T1000 (cell line): ENCODE measurements at regions not wholly inside any gene's neighbourhood (a gene's known extent, or its start where the extent isn't known, plus 50 kb on each side); places are given as distances from the start of the nearest gene placed in this dataset.

Source experiments
- DNase-seq: peaks from one replicate; lab custom pipeline; 2025; ENCODE audit warnings: mixed read lengths; lab: John Stamatoyannopoulos, UW

DNA sequence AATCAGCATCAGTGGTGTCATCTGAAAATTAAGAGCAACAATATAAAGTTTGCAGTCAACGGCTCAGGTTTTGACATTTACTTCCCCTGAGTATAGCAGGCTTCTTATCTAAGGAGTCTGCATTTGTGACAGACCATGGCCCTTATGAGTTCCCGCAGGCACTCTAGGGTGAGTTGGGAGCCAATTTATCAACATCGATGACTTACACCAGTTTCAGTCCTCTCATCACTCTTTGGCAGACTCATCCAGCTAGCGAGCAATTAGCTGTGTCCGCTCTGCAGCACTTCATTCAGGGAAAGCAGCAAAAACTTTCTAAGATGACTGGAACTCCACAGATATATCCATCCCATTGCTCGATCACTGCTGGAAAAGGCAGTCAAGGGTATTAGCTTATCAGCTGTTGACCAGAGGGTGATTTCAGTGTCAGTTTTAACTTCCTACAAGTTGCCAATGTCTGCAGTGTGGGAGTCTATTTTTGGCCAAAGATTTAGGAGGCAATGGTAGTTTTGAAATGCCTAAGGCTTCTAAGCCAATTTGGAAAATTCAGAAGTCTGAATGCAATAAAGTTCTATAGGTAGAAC, 625.1 kb upstream of the TENM3 start:
- no peak for DNase-seq

DNA sequence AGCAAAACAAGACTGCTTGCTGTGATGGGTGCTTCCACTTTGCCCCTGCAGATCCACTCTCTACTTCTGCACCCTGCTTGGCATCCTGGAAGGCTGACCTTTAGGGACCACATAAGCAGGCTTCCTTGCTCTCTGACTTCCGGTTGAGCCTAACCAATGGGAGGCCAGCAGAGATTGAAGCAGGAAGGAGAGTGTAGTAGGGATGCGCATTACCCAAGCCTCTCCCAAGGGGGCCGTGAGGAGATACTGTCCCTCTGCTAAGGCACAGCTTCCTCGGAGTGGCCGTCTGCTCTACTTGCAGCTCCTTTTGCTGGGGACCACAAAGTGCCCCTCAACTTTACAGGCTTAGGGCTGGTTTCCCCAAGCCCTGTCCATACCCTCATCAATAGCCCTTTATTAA, 624.3 kb upstream of the TENM3 start:
- no peak for DNase-seq

DNA sequence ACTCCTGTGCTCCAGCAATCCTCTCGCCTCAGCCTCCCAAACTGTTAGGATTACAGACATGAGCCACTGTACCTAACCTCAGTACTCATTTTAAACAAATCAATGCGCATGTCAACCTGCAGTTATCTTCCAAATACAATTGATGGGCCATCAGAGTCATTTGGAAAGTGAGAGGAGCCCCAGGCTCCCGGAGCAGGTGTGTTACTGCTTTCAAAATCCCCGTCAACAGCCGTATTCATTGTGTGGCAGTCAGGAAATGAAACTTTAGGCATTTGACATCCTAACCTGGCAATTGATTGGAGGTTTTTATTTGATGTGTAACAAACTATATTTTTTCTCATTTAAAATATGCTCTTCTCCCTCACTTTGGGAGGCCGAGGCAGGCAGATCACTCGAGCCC, 623.6 kb upstream of the TENM3 start:
- no peak for DNase-seq

DNA sequence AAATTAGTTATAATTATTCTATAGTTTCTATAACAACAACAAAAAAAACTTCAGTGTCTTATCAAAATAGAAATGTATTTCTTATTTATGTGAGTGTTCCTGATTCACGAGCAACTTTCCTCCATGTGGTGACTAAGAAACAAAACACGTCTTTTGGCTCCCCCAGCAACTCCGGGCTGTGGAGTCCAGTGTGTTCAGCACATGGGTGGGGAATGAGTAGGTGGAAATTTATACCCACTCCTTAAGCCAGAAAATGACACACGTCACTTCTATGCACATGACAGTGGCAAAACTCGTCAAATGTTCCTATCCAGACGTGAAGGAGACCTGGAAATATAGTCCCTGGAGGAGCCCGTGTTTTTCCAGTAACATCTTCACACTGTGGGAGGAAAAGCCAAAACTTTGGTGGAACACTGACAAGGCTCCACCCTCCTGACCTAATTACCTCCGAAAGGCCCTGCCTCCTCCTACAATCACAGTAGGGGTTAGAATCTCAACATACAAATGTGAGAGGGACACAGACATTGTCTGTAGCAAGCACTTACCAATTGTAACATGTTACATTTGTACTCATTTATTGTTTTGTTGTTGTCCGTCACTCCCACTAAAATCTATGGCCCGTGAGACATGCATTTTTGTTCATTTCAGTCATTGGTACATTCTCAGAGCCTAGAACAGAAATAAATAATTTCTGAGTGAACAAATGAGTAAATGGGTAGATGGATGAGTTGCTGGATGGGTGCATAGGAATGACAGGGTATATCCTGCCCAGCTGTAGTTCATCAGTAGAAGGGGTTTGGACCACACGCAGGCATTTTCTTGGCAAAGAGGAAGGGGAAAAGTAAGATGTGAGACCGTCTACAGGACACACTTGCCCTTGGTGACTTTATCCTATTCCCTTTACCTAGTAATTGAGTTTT, 605.8 kb upstream of the TENM3 start:
- DNase-seq: no peak

- DNase-seq: no peak
These were observed 599.7 kb upstream of the TENM3 start for GRCh38 chr4:181643466-181643865.

GRCh38 chr4:181645489-181645888, 597.7 kb upstream of the TENM3 start:
- DNase-seq: no peak

GRCh38 chr4:181646864-181647263, 596.3 kb upstream of the TENM3 start:
- no peak for DNase-seq

DNA sequence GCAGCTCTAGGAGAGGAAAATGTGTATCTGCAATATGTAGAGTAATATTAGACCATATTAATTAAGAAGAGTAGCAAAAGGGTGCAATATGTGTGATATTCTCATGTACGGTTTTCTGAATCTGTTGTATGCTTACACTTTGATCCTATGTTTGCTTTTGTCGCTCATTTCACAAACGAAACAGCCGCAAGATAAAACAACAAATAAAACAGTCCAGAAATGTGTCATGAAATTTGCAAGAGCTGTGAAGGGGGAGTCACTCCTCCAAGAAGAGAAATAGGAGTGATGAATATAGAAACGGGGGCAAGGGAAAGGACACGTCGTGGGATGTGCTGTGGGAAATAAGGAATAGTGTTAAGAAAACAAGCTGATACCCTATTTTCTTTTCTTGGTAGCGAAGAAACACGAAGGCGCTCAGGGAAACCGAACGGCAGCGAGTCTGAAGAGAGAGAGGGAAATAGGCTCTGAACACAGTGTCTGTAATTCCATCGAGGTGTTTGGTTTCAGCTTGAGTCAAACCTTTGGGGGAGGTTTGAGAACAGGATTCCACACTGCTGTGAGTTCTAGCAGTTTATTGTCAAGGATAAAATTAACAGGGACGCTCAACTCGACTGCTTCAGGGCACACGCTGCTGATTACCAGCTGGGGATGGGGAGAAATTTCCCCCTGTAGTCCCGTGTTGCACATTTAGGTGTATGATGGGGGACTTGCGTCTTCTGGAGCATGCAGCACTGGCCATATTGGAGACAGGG, 595.6 kb upstream of the TENM3 start:
- no peak for DNase-seq

- DNase-seq: no peak
These were observed 593.0 kb upstream of the TENM3 start for GRCh38 chr4:181650033-181650825.

- no peak for DNase-seq
These were observed 586.5 kb upstream of the TENM3 start for GRCh38 chr4:181656748-181657147.

DNA sequence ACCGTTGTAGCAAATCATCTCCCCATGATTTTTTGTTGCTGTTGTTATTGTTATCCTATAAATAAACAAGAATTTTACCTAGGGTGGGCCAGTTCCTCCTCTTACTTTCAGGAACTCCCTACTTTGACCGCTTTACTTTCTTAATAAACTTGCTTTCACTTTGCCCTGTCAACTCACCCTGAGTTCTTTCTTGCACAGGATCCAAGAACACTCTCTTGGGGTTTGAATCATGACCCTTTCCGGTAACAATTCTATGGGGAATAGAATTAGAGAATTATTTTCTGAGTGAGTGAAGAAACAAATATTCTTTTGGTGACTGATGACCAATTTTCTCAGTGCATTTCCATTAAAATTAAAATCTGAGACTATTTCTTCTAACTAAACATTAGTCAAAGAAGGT, 584.0 kb upstream of the TENM3 start:
- no peak for DNase-seq

DNA sequence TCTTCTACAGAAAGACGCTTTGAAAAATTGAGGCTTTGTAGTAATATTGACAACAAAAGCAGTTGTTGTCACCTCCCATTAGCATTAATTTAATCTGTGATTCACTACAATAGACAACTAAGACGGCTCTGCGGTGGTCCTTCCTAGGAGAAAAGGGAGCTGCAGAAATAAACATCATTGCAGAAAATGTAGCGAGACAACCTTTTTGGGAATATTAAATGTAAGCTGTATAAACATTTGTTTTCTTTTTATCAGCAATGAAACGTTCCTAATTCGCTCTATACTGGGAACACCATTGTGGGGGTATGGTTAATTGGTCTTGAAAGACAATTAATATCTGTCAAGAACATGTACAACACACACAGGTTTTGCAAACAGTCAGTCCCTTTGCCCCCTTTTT, 583.3 kb upstream of the TENM3 start:
- no peak for DNase-seq

DNA sequence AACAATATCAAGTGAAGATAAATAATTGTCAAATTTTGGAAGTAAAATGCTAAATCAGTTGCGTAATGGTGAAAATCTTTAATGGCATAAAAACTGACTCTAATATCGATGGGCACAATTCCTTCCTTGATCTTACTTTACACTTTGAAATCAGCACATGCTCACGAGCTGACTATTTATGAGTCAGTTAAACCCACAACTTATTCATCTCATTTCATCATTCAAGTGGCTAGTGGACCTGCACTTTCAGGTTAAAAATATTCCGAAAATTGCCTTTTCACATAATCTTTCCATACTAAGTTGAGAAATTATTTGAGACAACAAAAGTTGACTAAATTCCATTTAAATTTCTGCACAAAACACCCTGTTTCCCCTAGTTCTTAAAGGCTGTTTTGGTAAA, 582.1 kb upstream of the TENM3 start:
- DNase-seq: no peak

DNA sequence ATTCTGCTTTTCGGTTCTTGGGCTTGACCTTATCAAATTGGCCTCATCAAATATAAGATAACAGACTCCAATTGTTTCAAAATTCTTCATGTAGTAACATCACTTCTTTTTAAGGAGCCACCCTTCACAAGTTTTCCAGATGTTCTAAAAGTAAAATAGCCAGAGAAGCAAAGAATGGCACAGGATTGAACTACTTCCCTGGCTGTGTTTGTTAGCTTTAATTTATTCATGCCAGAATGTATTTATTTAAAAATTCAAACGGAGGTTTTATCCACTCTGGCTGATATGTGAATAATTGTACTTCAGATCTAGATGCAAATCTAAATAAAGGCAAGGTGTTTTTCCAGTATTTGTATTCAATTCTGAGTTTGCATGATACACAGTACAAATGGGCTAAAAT, 581.3 kb upstream of the TENM3 start:
- no peak for DNase-seq

GRCh38 chr4:181662383-181662782, 580.8 kb upstream of the TENM3 start:
- DNase-seq: no peak

DNA sequence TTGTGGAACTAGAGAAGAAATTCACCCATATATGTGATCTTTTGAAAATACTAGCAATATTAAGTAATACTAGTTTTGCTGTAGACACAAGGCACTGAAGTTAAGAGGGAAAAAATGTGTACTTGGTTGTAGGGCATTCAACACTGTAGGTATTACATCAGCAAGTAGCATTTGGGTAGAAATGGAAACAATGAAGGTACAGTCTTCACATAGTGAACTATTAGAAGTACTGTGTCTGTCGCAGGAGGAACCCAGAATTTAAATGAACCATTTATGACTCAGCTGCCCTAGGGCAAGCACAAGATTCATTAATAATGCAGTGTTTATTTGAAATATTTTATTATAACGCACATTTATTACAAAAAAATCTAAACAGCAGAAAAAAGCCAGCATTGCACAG, 572.7 kb upstream of the TENM3 start:
- DNase-seq: no peak

GRCh38 chr4:181671672-181672071, 571.5 kb upstream of the TENM3 start:
- no peak for DNase-seq

DNA sequence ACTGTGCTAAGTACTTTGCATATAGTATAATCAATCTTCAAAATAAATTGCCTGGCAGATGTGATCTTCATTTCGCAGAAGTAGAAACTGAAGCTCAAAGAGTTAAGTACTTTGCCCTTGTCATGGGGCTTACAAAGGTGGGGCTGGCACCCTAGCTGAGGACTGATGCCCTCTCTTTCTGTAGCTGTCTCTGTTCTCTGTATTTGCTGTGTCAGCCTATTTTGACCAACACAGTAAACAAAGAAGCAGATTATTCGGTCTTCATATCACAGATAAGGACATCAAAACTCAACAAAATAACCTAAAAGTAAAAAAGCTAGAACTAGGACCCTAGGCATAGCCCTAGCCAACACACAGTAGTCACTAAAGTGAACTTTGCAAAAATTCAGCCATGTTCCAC, 570.5 kb upstream of the TENM3 start:
- no peak for DNase-seq

GRCh38 chr4:181674315-181674875, 568.8 kb upstream of the TENM3 start:
- DNase-seq: no peak

- DNase-seq: no peak
These were observed 566.7 kb upstream of the TENM3 start for GRCh38 chr4:181676546-181676945.

DNA sequence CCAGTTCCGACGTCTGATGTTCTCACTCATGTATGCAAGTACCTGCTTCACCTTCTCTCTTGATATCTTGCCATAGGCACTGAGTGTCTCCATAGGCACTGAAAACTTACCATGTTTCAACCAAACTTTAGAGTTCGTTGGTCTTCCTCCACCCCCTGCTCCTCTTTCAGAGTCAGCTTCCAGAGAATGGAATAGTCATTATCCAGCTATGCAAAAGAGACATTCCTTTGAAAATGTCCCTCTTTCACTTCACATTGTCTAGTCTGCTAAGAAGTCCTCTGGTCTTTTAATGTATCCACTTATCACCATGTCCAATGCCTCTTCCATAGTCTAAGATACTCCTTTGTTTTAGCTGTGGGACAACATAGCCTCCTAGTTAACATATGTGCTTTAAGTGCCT, 566.0 kb upstream of the TENM3 start:
- no peak for DNase-seq

DNA sequence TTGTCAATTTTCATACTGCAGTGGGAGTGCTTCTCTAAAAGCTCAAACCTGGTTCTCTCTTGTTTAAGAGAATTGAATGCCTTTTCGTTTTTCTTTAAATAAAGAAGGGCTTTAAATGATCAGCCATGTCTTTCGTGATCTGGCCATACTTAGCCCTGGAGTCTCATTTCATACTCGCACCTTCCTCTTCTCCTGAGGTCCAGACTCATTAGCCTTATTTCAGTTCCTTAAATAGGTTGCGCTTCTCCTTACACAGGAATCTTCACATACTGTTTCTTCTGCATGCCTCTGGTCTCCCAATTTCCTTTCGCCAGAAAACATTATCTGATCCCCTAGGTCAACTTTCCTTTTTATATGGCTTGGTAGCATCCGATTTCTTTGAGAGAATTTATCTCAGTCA, 565.6 kb upstream of the TENM3 start:
- no peak for DNase-seq
